ENCODE measurements at regions not wholly inside any gene's neighbourhood (a gene's known extent, or its start where the extent isn't known, plus 50 kb on each side); places are given as distances from the start of the nearest gene placed in this dataset.
"Not testable (repeated sequence)": the region's sequence is repeated elsewhere in the genome, so short reads cannot be mapped to it uniquely, and the experiment has no call there.

- DNase-seq (ENCODE audit: low read depth in 3 of 3), result no peak
Observed at GRCh38 chr22:35138521-35138920, 72.6 kb downstream of the ISX start.

DNA sequence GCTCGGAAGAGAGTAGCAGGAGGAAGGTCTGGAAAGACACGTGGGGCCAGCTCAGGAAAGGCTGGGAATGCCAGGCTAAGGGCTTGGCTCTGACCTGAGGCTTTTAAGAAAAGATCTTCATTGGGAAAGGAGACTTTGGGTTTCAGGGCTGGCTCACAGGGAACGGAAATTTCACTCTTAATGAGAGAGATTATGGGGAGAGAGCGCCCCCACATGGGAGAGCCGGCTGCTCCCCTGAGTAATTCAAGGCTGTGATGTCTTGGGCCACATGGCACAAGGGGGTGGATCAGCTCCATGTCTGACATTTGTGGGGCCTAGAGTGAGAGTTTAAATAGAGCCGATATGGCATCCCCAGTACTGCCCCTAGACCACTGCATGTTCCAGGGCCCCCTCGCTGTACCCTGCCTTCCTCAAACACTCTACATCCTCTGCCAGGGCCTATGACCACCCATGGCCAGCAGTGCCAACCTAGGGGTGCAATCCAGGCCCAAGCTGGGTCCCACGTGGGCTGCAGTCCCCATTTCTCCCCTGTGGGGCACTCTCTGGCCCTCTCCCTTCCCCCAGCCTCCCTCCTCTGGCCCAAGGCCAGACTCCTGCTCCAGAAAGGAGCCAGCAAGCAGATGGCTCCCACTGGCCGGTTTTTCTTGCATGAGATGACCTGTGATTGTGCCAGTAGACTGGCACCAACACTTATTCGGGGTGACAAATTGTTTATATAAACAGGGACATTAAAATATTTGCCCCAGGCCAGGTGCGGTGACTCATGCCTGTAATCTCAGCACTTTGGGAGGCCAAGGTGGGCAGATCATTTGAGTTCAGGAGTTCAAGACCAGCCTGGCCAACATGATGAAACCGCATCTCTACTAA is 75.2 kb downstream of the ISX start:
- no peak for DNase-seq (ENCODE audit: low read depth in 3 of 3)

GRCh38 chr22:35148381-35148780 is 82.4 kb downstream of the ISX start:
- no peak for DNase-seq (ENCODE audit: low read depth in 3 of 3)

GRCh38 chr22:35148866-35149548 is 83.0 kb downstream of the ISX start:
- DNase-seq (ENCODE audit: low read depth in 3 of 3), result no peak

DNA sequence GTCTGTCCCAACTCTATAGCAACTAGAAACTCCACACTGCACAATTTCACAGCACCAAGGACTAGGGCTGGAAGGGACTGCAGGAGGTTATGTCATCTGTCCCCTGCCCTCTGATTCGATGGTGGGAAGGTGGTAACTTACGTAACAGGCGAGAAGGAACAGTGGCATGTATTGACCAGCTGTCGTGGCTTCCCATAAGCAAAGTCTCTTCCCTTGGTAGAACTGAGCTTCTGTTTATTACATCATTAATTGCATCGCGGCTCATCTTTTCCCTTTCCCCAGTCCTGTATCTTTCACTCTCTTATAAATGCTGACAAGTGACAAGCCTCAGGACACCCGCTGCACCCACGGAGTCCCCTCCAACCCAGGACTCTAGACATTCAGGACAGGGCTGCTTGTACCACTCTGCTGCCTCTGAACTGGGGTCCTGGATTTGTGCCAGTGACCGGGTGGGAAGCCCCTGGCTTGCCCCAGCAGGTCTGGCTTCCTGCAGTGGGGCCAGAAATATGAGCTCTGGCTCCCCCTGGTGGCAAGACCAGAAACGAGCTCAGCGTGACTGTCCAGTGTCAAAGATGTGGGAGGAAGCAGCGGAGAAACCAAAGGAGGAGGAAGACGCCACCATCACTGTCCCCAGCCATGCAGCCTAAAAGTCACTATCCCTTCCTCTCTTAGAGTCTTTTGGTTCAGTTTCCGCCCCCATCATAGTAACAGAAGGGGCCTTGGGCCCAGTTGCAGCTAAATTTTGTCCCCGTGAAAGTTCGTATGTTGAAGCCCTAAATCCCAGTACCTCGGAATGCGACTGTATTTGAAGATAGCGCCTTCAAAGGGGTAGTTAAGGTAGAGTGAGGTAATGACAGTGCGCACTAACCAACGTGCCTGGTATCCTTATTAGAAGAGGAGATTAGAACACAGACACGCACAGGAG is 84.5 kb downstream of the ISX start:
- peak; percentile 28 to 65 (median 32) for DNase-seq (ENCODE audit: low read depth in 3 of 3)

GRCh38 chr22:35152316-35152715 is 86.4 kb downstream of the ISX start:
- DNase-seq (ENCODE audit: low read depth in 3 of 3), result no peak

DNA sequence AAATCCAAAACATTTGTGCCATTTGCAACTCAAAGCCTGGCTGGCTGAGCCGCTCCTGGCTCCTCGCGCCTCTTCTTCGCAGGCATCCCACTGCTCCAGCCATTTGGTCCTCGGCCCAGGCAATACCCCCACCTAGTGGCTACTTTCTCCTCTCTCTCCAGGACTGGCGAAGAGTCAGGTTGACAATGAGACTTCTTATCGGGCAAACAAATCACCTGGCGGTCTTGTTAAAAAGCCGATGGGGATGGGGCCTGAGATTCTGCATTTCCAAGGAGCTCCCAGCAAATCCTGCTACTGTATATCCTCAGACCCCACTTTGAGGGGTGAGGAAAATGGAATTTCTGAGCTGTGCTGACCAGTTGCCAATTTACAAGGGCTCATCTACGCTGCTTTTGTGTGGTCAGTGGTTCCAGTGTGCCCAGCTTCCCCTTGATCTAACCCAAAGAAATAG is 89.0 kb downstream of the ISX start:
- DNase-seq (ENCODE audit: low read depth in 3 of 3), result peak in 1 of 3 experiments; percentile 26

DNA sequence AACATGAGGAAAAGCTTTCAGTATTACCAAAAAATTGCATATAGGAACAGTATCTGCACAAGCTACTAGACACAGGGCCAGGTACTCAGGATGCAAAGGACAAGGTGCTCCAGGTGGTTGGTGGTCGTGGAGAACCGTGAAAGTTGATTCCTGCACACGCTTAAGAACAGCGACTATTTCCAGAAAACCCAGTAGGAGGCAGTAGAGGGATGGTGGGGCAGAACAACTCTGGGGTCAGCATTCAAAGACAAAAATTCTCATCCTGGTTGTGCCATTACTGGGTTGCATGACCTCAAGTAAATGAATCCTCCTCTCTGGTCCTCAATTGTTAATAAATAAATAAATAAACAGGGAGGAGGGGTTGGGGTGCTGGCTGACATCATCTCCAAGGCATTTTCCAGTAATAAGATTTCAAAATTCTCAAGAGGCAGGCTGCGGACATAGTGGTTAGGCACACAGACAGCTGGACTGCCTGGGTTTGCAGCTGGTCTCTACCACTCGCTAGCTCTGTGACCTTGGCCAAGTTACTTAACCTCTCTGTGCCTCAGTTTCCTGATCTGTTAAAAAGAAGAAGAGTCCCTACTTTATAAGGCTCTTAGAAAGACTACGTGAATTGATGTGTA is 89.6 kb downstream of the ISX start:
- DNase-seq (ENCODE audit: low read depth in 3 of 3), result no peak

GRCh38 chr22:35156945-35157344 is 91.0 kb downstream of the ISX start:
- DNase-seq (ENCODE audit: low read depth in 3 of 3), result no peak

GRCh38 chr22:35158336-35158735 is 92.4 kb downstream of the ISX start:
- no peak for DNase-seq (ENCODE audit: low read depth in 3 of 3)

DNA sequence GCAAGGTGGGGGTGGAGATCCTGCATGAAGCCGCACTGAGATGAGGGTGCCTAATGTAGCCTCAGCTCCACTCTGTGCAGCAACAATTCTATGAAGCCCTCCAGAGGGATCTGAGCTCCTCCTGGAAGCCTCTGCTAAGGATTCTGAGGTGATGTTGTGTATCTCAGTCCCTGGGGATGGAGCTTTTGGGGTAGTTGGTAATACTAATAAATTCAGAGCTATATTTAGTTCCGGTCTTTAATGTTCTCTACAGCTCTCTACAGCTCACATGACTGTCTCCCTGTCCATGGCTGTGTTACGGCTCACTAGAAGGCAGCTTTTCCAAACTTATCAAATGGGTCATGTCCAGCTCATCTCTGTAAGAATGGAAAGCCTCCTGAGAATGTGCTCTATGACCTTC is 93.4 kb downstream of the ISX start:
- no peak for DNase-seq (ENCODE audit: low read depth in 3 of 3)

DNA sequence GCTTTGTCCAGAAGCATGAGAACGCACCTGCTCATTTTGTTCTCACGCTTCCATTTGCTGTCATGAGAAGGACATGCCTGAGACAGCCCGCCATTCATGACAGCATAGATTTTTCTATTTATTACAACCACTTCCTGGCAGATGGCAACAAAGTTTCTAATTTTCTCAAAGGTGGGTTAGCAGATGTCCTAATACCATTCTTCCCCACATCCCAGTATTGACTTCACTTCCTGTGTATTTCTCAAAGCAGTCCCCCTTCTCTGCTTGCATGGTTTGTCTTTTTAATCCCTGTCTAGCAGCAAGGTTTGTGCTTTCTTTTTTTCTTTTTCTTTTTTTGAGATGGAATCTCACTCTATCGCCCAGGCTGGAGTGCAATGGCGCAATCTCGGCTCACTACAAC is 94.3 kb downstream of the ISX start:
- DNase-seq (ENCODE audit: low read depth in 3 of 3), result no peak

GRCh38 chr22:35165896-35166295 is 91.4 kb upstream of the HMGXB4 start:
- not testable (repeated sequence) for DNase-seq (ENCODE audit: low read depth in 3 of 3)

DNA sequence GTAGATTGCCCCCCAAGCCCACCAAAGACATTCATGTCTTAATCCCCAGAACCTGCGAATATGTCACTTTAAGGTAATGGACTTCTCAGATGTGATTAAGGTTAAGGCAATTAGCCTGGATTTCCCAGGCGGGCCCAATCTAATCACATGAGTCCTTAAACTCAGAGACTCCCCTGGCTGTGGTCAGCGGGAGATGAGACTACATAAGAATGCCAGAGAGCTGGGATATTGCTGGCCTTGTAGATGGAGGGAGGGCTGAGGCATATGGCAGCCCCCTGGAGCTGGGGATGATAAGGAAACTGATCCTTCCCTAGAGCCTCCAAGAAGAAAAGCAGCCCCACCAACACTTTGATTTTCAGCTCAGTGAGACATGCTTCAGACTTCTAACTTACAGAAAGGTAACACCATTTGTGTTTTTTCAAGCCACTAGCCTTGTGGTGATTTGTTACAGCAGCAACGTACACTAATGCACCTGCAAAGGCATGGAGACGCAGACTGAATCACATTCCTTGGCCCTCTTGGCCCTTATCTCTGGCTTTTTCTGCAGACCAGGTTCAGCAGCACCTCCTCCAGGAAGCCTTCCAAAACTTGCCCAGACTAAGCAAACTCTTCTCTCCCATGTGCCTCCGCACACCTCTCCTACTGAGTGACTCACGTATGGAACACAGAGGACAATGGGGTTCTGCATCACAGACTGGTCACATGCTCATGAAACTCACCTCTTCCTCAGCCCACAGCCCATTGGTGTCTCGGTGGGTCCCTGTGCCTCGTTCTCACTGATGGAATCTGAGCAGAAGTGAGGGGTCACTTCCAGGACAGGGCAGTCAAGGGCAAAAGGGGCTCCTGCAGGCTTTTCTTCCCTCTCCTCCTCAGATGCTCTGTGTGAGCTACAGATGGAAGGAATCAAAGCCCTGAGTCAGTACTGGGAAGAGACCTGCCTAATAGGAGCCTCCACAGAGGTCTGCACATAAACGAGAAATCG is 86.3 kb upstream of the HMGXB4 start:
- no peak for DNase-seq (ENCODE audit: low read depth in 3 of 3)

GRCh38 chr22:35172442-35172841 is 84.9 kb upstream of the HMGXB4 start:
- no peak for DNase-seq (ENCODE audit: low read depth in 3 of 3)

DNA sequence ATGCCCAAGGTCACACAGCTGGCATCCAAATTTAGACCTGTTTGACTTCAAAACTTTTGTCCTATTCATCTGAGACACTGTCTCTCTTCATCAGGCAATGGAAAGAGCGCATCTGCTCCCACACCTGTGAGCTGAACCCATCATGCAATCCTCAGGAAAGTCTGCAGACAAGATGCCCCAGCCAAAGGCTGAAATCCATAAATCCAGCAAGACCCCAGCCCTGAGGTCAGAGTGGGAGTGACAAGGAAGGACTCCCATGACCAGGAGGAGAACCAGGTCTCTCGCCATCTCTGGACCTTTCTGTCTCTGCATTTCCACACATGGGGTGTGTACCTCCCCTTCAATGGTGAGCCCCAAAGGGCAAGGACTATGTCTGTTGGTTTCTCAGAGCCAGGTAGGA is 83.6 kb upstream of the HMGXB4 start:
- no peak for DNase-seq (ENCODE audit: low read depth in 3 of 3)

DNA sequence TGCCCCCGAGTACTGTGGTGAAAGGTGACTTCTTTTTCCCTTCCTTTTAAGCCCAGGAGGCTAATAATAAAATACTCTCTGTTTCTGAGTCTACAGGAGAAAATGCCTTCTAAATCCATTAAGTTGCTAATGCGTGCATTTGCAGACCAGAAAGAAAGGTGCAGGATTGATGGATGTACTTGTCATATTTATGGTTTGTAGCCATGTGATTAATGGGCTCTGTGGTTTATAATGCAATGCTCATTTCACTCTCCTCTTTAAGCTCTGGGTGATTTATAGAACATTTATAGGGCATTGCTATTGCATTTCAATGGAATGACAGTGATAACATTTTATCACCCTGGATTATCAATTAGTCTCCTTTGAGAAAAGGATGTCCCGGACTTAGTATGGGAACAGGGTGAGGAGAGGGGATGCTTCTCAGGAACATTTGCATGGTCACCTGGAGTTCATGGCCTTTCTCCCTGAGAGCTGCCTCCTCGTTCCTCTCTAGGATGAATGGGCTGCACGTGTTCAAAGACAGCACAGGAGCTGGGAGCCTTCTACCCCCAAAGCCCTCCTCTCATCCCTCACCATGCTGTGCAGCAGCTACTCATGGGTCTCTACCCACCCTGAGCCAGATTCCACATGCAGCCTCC is 82.8 kb upstream of the HMGXB4 start:
- DNase-seq (ENCODE audit: low read depth in 3 of 3), result no peak

DNA sequence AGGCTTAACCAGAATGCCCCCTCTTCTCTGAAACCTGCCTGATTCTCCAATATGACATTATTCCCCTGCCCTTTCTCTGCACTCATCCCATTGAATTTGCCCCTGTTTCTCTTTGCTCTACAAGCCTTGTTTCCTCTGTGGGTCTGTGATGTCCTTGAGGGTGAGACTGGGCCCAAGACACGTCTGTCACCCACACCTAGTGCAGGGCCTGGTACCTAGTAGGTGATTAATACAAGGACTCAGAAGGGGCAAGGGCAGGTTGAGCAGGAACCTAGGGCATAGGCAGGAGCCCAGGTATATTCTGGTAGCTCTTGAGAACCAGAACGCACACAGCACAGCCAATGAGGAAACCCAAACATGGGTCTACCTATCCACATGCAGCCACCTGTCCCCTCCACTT is 81.9 kb upstream of the HMGXB4 start:
- no peak for DNase-seq (ENCODE audit: low read depth in 3 of 3)

- no peak for DNase-seq (ENCODE audit: low read depth in 3 of 3)
Observed at GRCh38 chr22:35177811-35178210, 79.5 kb upstream of the HMGXB4 start.

DNA sequence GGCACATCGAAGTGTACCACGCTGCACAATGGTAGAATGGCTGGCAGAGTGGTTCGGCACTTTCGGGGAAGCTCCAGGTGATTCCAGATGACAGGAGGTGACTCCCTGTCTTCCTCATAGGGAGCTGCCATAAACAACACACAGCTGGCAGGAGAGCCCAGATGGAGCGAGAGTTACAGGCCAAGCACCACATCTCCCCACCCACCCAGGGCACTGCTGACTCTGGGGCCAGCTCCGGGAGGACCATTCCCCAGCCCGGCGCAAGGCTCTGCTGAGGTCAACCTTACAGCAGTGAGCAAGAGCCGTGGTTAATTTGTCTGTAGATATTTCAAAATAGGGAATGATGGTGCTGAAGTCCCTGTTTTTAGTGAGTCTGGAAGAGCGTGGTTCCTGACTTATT is 78.8 kb upstream of the HMGXB4 start:
- no peak for DNase-seq (ENCODE audit: low read depth in 3 of 3)

All from stimulated activated CD4-positive, alpha-beta T cell treated with anti-CD3 and anti-CD28 coated beads, TNF-alpha, amount 100 ng/mL, for 24 hours (primary cell).